Activated CD4-positive, alpha-beta T cell treated with anti-CD3 and anti-CD28 coated beads, Interleukin-2, amount 50 U/mL, for 16 hours (primary cell): ENCODE measurements at regions not wholly inside any gene's neighbourhood (a gene's known extent, or its start where the extent isn't known, plus 50 kb on each side); places are given as distances from the start of the nearest gene placed in this dataset.
"Not testable (repeated sequence)": the region's sequence is repeated elsewhere in the genome, so short reads cannot be mapped to it uniquely, and the experiment has no call there.

Source experiments
- DNase-seq: peaks from one replicate; pipeline ENCODE4 v3.0.0-alpha.2; 2020

GRCh38 chr5:60517094-60517694 lies 182.8 kb downstream of the DEPDC1B start:
- DNase-seq = no peak

DNA sequence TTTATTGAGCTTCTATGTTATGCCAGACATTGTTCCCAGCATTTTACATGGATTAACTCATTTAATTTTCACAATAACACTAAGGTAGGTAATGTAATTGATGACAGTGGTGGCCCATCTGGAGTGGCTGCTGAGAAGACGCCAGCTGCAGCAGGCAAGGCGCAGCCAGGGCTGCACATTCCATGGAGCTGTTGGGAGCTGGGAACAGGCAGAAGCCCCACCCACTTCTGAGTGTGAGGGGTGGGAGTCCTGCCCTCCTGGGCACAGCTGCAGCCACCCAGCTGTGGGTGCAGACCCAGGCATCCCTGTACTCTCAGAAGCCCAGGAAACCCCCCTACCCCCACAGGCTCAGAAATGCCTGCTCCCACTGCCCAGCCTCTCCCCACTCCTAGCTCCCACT lies 183.3 kb downstream of the DEPDC1B start:
- no peak for DNase-seq

GRCh38 chr5:60514152-60514551 lies 185.8 kb downstream of the DEPDC1B start:
- DNase-seq = no peak

- no peak for DNase-seq
Observed at GRCh38 chr5:60512117-60512516, 187.8 kb downstream of the DEPDC1B start.

- DNase-seq = no peak
Observed at GRCh38 chr5:60510663-60511062, 189.3 kb downstream of the DEPDC1B start.

DNA sequence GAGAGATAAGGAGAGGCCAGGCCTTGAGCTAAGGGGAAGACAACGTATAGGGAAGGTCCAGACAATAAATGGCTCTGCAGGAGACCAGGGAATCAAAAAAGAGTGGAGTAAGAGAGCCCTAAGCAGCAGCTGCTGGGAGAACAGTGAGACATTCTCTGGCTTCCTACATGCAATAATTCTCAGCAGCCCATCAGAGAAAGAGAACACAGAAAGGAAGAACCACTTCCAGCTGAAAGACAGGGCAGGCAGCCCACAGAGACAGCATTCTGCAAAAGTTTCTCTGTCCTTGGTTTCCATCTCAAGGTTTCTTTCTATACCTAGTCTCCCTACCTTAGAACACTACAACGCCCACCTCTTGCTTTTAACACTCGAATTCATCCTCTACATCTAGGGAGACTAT lies 189.9 kb downstream of the DEPDC1B start:
- DNase-seq = no peak

DNA sequence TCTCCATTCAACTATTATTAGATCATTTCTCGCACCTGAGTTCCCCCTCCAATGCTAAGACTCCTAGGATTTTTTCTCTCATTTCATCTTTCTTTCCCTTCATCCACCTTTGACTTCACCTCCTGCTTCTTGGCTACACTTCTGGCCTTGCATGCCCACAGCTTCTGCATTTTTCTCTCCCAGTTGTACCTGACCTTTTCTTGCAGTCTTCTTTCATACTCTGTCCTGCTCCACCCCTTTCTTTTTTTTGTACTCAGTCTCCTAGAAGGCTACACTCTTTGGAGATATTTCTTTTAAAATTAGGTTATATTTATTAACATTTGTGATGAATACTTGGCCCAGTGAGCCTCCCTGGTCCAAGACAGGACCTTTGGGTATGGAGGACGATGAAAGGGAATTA lies 190.4 kb downstream of the DEPDC1B start:
- DNase-seq = no peak

- no peak for DNase-seq
Observed at GRCh38 chr5:60507687-60508086, 192.3 kb downstream of the DEPDC1B start.

- no peak for DNase-seq
Observed at GRCh38 chr5:60505373-60506171, 194.4 kb downstream of the DEPDC1B start.

DNA sequence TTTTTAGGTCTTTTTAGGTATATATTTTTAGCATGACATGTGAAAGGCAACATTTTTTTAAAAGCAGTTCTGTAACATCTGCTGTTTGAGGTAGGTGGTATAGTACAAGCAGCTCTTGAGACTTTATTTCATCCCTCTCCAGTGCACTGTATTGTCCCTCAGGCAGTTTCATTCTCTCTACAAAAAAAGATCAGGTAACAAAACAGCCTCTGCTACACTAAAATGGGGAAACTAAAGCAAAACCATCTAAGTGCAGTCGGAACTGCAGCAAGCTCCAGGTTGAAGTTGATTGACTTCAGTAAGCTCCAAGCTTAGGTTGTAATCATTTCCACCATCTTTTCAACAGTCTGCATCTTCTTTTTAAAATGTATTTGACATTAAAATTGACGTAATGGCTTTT lies 195.6 kb downstream of the DEPDC1B start:
- no peak for DNase-seq

GRCh38 chr5:60503771-60504170 lies 196.2 kb downstream of the DEPDC1B start:
- DNase-seq = peak; percentile 13

DNA sequence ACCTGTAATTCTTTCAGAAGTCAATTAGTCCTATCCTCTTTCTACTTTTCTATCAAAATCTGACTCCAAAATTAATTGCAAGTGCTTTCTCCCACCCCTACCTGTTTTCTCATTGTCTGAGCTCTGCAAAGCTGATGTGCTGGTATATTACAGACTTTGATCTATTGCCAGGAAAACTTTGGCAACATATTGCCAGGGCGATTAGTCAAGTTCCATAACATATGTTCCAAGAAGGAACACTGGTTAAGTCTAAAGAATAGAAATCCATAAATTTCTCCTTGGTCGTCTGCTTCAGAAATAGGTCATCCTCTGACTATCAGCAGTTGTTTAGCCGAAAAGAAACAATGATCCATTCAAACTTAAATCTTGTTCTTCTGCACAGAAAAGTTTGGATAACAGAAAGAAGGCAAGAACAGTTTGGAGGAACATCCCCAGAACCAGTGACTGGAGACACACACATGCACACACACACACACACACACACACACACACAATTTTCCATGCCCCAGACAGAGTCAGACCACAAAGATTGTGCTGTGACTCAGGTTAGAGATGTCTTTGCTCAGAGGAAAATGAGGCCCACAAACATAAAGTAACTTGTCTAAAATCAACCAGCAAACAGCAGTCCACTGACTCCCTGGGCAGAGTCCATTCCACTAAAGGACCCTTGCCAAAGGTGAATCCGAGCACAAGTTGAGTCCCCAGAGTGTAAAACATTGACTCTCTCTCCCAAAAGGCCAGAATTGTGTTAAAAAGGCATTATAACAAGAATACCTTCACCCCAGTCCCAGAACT lies 202.1 kb downstream of the DEPDC1B start:
- no peak for DNase-seq

DNA sequence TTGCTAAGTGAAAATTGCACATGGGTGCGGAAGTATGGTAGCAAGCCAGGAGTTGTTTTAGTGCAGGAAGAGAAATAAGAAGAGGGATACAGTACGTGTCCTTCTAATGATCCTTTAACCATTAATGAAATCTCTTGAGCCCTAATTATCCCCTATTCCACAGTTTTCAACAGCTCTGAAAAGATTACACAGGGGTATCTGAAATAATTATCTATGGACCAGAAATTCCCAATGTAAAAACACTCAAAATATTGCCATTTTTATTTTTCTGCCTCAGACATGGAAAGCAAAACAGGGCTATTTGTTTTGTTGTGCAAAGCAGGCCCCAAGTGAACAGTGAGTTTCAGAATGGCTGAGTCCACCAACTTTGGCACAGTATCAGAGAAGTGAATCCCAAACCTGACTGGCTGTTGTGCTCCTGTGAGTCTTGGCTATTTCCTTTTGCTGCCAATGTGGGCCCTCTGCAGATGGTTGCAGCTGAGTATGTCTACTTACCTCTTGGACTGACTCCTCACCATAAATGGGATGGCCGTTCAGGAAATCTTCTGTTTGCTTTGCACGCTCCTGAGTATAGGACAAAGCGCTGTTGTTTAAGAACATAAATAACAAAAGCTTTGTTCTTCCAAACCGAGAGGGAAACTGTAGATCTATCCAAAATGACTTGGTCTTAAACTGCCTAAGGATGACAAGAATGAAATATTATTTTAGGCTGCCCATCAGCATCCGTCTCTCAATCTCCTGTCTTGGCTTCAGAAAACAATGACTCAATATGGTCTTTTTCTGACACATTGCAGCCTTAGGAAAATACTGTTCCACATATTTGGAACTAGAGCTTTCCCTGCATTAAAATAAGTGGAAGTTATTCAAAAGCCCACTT lies 204.1 kb downstream of the DEPDC1B start:
- DNase-seq = no peak

DNA sequence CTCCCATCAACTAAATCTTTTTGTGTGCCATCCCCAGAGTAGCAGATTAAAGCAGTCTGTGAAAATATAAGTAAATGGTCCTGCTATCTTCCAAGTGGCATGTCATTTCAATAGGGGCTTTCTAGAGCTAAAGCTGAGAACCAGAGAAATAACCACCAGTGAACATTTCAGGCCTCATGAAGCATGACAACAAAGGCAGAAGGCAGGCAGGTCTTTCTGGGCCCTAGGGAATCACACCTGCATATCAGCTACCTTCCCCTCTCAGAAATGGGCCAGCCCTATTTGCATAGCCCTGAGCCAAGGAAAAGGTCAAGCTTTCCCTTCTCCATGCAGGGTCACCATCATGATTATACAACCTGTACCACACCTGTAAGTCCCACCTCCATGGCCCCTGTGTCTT lies 205.3 kb downstream of the DEPDC1B start:
- no peak for DNase-seq

GRCh38 chr5:60494144-60494543 lies 205.8 kb downstream of the DEPDC1B start:
- DNase-seq = no peak

GRCh38 chr5:60493372-60493771 lies 206.6 kb downstream of the DEPDC1B start:
- no peak for DNase-seq

- no peak for DNase-seq
Observed at GRCh38 chr5:60492958-60493357, 207.0 kb downstream of the DEPDC1B start.

DNA sequence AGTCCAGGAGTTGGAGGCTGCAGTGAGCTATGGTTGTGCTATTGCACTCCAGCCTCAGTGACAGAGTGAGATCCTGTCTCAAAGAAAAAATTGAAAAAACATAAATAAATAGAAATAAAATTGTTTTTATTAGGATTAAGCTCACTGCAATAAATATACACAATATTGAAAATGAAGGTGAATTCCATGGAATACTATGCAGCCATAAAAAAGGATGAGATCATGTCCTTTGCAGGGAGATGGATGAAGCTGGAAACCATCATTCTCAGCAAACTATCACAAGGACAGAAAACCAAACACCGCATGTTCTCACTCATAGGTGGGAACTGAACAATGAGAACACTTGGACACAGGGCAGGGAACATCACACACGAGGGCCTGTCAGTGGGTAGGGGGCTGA lies 207.6 kb downstream of the DEPDC1B start:
- not testable (repeated sequence) for DNase-seq

- DNase-seq = no peak
Observed at GRCh38 chr5:60490597-60491166, 209.3 kb downstream of the DEPDC1B start.

GRCh38 chr5:60489856-60490255 lies 210.1 kb downstream of the DEPDC1B start:
- no peak for DNase-seq

- no peak for DNase-seq
Observed at GRCh38 chr5:60489377-60489776, 210.6 kb downstream of the DEPDC1B start.

DNA sequence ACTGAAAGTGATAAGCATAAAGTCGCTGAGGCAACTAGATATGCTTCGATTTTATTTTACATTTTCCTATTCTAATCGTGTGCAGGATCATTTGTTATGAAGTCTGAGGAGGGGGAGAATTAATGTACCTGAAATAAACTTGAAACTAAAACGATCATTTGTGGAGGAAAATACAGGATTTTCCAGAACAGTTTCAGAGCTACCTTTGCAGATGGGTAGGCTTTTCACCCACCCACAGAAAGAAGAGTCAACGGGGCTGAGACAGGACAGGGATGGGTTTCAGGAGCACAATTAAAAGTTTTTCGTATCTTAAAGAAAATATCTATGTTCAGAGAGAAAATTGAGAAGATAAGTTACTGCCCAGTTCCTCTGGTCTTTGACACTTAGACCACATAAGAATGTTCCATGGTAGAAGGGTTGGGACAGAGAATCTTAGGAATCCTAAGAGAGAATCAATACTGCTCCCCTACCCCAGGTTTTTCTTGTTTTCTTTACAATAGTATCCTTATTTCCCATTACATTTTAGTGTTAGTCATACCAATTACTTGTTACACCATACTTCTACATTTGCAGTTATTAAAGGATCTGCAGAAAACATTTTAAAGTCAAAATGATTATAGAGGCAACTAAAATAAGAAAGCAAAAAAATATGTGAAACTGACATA lies 211.4 kb downstream of the DEPDC1B start:
- no peak for DNase-seq
